Fibroblast of mammary gland (primary cell): ENCODE measurements at regions not wholly inside any gene's neighbourhood (a gene's known extent, or its start where the extent isn't known, plus 50 kb on each side); places are given as distances from the start of the nearest gene placed in this dataset.
"Not testable (repeated sequence)": the region's sequence is repeated elsewhere in the genome, so short reads cannot be mapped to it uniquely, and the experiment has no call there.

ENCODE experiments used
- DNase-seq: peaks from one replicate; pipeline ENCODE4 v3.0.0-alpha.2; 2010; ENCODE audit warnings: low read depth
- H3K4me3 ChIP-seq: 2 replicates; pipeline ENCODE4 v1.5.1; 2011; ENCODE audit warnings: low read depth, mild to moderate bottlenecking, low read length, moderate library complexity; ENCODE audit not compliant: control insufficient read depth
- TF ChIP-seq, protein P1 (sequence below): conservative IDR thresholded peaks from 2 replicates; pipeline ENCODE4 v1.5.1; 2011; ENCODE audit warnings: low read depth, low read length, inconsistent platforms; ENCODE audit not compliant: control insufficient read depth, insufficient read depth

- TF ChIP-seq, protein P1, sequence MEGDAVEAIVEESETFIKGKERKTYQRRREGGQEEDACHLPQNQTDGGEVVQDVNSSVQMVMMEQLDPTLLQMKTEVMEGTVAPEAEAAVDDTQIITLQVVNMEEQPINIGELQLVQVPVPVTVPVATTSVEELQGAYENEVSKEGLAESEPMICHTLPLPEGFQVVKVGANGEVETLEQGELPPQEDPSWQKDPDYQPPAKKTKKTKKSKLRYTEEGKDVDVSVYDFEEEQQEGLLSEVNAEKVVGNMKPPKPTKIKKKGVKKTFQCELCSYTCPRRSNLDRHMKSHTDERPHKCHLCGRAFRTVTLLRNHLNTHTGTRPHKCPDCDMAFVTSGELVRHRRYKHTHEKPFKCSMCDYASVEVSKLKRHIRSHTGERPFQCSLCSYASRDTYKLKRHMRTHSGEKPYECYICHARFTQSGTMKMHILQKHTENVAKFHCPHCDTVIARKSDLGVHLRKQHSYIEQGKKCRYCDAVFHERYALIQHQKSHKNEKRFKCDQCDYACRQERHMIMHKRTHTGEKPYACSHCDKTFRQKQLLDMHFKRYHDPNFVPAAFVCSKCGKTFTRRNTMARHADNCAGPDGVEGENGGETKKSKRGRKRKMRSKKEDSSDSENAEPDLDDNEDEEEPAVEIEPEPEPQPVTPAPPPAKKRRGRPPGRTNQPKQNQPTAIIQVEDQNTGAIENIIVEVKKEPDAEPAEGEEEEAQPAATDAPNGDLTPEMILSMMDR, result no peak
- no peak for DNase-seq
- H3K4me3 ChIP-seq, result no peak overlapping the region
These were observed 341.2 kb upstream of the IRX2 start for GRCh38 chr5:3092664-3093063.

- TF ChIP-seq, protein P1, result no peak
- no peak overlapping the region for H3K4me3 ChIP-seq
- no peak for DNase-seq
These were observed 340.7 kb upstream of the IRX2 start for GRCh38 chr5:3092211-3092610.

- no peak for DNase-seq
- no peak overlapping the region for H3K4me3 ChIP-seq
- TF ChIP-seq, protein P1, result no peak
These were observed 339.7 kb upstream of the IRX2 start for GRCh38 chr5:3091040-3091774.

DNA sequence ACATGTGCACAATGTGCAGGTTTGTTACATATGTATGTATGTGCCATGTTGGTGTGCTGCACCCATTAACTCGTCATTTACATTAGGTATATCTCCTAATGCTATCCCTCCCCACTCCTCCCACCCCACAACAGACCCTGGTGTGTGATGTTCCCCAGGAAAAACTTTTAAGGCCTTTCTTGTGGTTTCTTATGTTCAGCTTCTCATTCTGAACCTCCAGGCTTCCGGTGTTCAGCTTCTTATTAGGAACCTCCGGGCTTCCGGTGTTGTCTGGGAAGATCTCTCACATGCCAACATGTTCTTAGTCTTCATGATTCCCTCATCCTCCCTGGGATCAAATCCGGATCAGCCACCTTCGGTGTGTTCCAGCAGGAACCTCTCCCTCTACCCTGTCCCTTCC, 338.8 kb upstream of the IRX2 start:
- DNase-seq, H3K4me3 ChIP-seq: not testable (repeated sequence)

GRCh38 chr5:3080366-3080765, 328.9 kb upstream of the IRX2 start:
- DNase-seq, result no peak
- TF ChIP-seq, protein P1, result no peak
- no peak overlapping the region for H3K4me3 ChIP-seq

- TF ChIP-seq, protein P1, result no peak
- H3K4me3 ChIP-seq, result no peak overlapping the region
- DNase-seq, result no peak
These were observed 326.2 kb upstream of the IRX2 start for GRCh38 chr5:3077684-3078083.

DNA sequence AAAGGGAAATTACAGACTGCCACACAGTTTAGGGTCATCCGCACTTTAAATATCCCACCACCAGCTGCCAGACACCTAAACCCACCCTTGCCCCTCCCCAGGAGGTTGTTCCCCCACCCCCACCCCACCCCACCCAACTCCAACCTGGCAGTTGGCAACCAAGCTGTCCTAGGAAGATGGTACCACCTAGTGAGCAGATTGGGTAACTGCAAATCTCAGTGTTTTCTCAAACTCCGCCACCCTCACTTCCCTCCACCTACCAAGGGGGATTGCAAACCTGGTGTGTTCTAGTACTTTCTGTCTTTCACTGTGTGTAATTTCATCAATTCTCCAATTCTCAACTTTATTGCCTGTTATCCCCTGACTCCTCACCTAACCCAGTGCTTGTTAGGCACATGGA, 323.8 kb upstream of the IRX2 start:
- TF ChIP-seq, protein P1, result no peak
- no peak overlapping the region for H3K4me3 ChIP-seq
- no peak for DNase-seq
